OCI-LY7 (cell line): ENCODE measurements at regions not wholly inside any gene's neighbourhood (a gene's known extent, or its start where the extent isn't known, plus 50 kb on each side); places are given as distances from the start of the nearest gene placed in this dataset.

ENCODE experiments used
- BruUV-seq: library from RNA; stranded (reverse); fragments of 400-500 nt; replicated peaks from 2 replicates; lab custom pipeline; 2021; lab: Mats Ljungman, UMichigan
- CTCF ChIA-PET: fragments of 300-600 bp; sonication (Branson Sonifier 250); formaldehyde crosslinking; loops from one replicate; lab custom pipeline; 2022; ENCODE audit warnings: antibody characterized with exemption; ENCODE audit not compliant: unreplicated experiment; lab: Charles Lee
- POLR2A ChIA-PET: fragments of 300-600 bp; sonication (Branson Sonifier 250); formaldehyde crosslinking; loops from one replicate; lab custom pipeline; 2022; ENCODE audit warnings: antibody characterized with exemption; lab: Charles Lee
- DNase-seq: peaks from one replicate; pipeline ENCODE4 v3.0.0-alpha.2; 2015; ENCODE audit warnings: low spot score
- H2AFZ ChIP-seq: fragments of 200-600 bp; sonication (generic), shearing (Covaris generic); 2 replicates; pipeline ENCODE4 v1.6.1; 2014; ENCODE audit warnings: mild to moderate bottlenecking, antibody characterized with exemption, low read length, moderate library complexity
- H3K27ac ChIP-seq: fragments of 200-600 bp; sonication (generic); 2 replicates; pipeline ENCODE4 v1.5.1; 2014; ENCODE audit warnings: mixed run types, low read depth, mild to moderate bottlenecking, moderate library complexity, low read length, inconsistent platforms; ENCODE audit not compliant: poor library complexity, severe bottlenecking
- H3K36me3 ChIP-seq: fragments of 200-600 bp; sonication (generic); 2 replicates; pipeline ENCODE4 v1.6.1; 2014; ENCODE audit warnings: mild to moderate bottlenecking, antibody characterized with exemption, low read length, moderate library complexity, mixed read lengths; ENCODE audit not compliant: insufficient read depth
- H3K4me1 ChIP-seq: fragments of 200-600 bp; sonication (generic); 2 replicates; pipeline ENCODE4 v1.5.1; 2014; ENCODE audit warnings: mild to moderate bottlenecking, low read length; ENCODE audit not compliant: insufficient read depth, poor library complexity, severe bottlenecking
- H3K4me2 ChIP-seq: fragments of 200-600 bp; sonication (generic); 2 replicates; pipeline ENCODE4 v1.6.1; 2014; ENCODE audit warnings: mild to moderate bottlenecking, low read length
- H3K4me3 ChIP-seq: fragments of 200-600 bp; sonication (generic); 2 replicates; pipeline ENCODE4 v1.5.1; 2014; ENCODE audit warnings: mild to moderate bottlenecking, low read depth, low read length; ENCODE audit not compliant: poor library complexity, severe bottlenecking
- H3K79me2 ChIP-seq: fragments of 200-600 bp; sonication (generic); 2 replicates; pipeline ENCODE4 v1.6.1; 2016; ENCODE audit warnings: low read depth, mild to moderate bottlenecking, low read length, moderate library complexity, mixed read lengths; ENCODE audit not compliant: insufficient read depth
- H3K9me2 ChIP-seq: fragments of 200-600 bp; sonication (generic); 2 replicates; pipeline ENCODE4 v1.6.1; 2016; ENCODE audit warnings: mild to moderate bottlenecking, low read length, mixed read lengths; ENCODE audit not compliant: insufficient read depth
- H3K9me3 ChIP-seq: fragments of 200-600 bp; sonication (generic); 2 replicates; pipeline ENCODE4 v1.6.1; 2014; ENCODE audit warnings: mild to moderate bottlenecking, mixed run types, low read length, mixed read lengths
- H4K20me1 ChIP-seq: fragments of 200-600 bp; sonication (generic); 2 replicates; pipeline ENCODE4 v1.6.1; 2014; ENCODE audit warnings: mild to moderate bottlenecking, antibody characterized with exemption, low read length, moderate library complexity, mixed read lengths; ENCODE audit not compliant: insufficient read depth
- CTCF ChIP-seq: fragments of 200-600 bp; sonication (generic); conservative IDR thresholded peaks from 2 replicates; pipeline ENCODE4 v1.5.1; 2014; ENCODE audit warnings: mild to moderate bottlenecking, antibody characterized with exemption, low read length, moderate library complexity, mixed read lengths
- EZH2phosphoT487 ChIP-seq: fragments of 200-600 bp; sonication (generic); IDR thresholded peaks from 2 replicates; pipeline ENCODE4 v1.6.1; 2018; ENCODE audit warnings: low read depth, borderline replicate concordance, mild to moderate bottlenecking, mixed run types, antibody characterized with exemption, low read length, moderate library complexity, mixed read lengths
- intact Hi-C: fragments of 100-400 bp; cut with micrococcal nuclease; formaldehyde crosslinking; loops from one replicate; pipeline ENCODE4 v1.10.0; 2022; ENCODE audit not compliant: unreplicated experiment

- no peak overlapping the region for H3K27ac ChIP-seq
- no peak for TF ChIP-seq CTCF
- TF ChIP-seq EZH2phosphoT487, result no peak
- intact Hi-C loops, result no loop called here
- DNase-seq, result no peak
- no peak overlapping the region for H3K4me2 ChIP-seq
- H3K9me3 ChIP-seq, result no peaks in the 10 kb centered on the region
- H3K9me2 ChIP-seq, result no peaks in the 10 kb centered on the region
- no peak overlapping the region for H3K4me3 ChIP-seq
- no peaks in the 10 kb centered on the region for H3K4me1 ChIP-seq
- ChIA-PET CTCF (no interaction called here), POLR2A (interaction anchor here (1.0 kb wide), 1 partner anchor 10 kb away, joined by 3 read pairs; no protein-coding TSS in a partner anchor)
- H3K79me2 ChIP-seq, result no peaks in the 10 kb centered on the region
- H2AFZ ChIP-seq, result no peak overlapping the region
- H4K20me1 ChIP-seq, result no peaks in the 10 kb centered on the region
- no peaks in the 10 kb centered on the region for H3K36me3 ChIP-seq
- BruUV-seq, result no TSS peak
These were observed 548.2 kb downstream of the CBLN2 start for GRCh38 chr18:71995904-71996465.

- POLR2A ChIA-PET, result no interaction called here
- H3K4me3 ChIP-seq, result no peak overlapping the region
- H3K9me3 ChIP-seq, result no peaks in the 10 kb centered on the region
- BruUV-seq, result no TSS peak
- H2AFZ ChIP-seq, result no peak overlapping the region
- no peaks in the 10 kb centered on the region for H3K4me1 ChIP-seq
- no peak for TF ChIP-seq EZH2phosphoT487
- TF ChIP-seq CTCF, result no peak
- DNase-seq, result no peak
- H3K79me2 ChIP-seq, result no peaks in the 10 kb centered on the region
- CTCF ChIA-PET, result no interaction called here
- no peaks in the 10 kb centered on the region for H3K9me2 ChIP-seq
- H4K20me1 ChIP-seq, result no peaks in the 10 kb centered on the region
- H3K27ac ChIP-seq, result no peak overlapping the region
- no peak overlapping the region for H3K4me2 ChIP-seq
- intact Hi-C loops, result no loop called here
- no peaks in the 10 kb centered on the region for H3K36me3 ChIP-seq
These were observed 549.9 kb downstream of the CBLN2 start for GRCh38 chr18:71994273-71994672.

GRCh38 chr18:71989616-71990015 lies 554.5 kb downstream of the CBLN2 start:
- DNase-seq, result no peak
- TF ChIP-seq CTCF (no peak), EZH2phosphoT487 (no peak)
- H3K9me3 ChIP-seq, result no peaks in the 10 kb centered on the region
- no peak overlapping the region for H3K4me2 ChIP-seq
- H3K36me3 ChIP-seq, result no peaks in the 10 kb centered on the region
- no peaks in the 10 kb centered on the region for H3K79me2 ChIP-seq
- CTCF ChIA-PET, result no interaction called here
- H3K4me3 ChIP-seq, result no peak overlapping the region
- no peaks in the 10 kb centered on the region for H3K4me1 ChIP-seq
- H4K20me1 ChIP-seq, result no peaks in the 10 kb centered on the region
- no peak overlapping the region for H3K27ac ChIP-seq
- H3K9me2 ChIP-seq, result no peaks in the 10 kb centered on the region
- no TSS peak for BruUV-seq
- POLR2A ChIA-PET, result no interaction called here
- no peak overlapping the region for H2AFZ ChIP-seq
- intact Hi-C loops, result no loop called here
